ENCODE measurements at regions not wholly inside any gene's neighbourhood (a gene's known extent, or its start where the extent isn't known, plus 50 kb on each side); places are given as distances from the start of the nearest gene placed in this dataset.

- H3K27me3 ChIP-seq (replicated peaks; ENCODE audit: control insufficient read depth, insufficient read depth, low read length) = no peaks in the 10 kb centered on the region
- H3K4me3 ChIP-seq (replicated peaks; ENCODE audit: low read depth, low read length) = no peak overlapping the region
- no peak for DNase-seq (ENCODE audit: extremely low read depth, insufficient read length)
- TF ChIP-seq CTCF (IDR thresholded peaks at IDR 0.05; ENCODE audit: insufficient read depth, low read length, poor library complexity, severe bottlenecking) = no peak
- no peaks in the 10 kb centered on the region for H3K36me3 ChIP-seq (ENCODE audit: control insufficient read depth, insufficient read depth, low read length)
Observed at GRCh38 chr4:157880761-157881160, 292.1 kb downstream of the GASK1B start.

- Histone ChIP-seq H3K36me3 (ENCODE audit: control insufficient read depth, insufficient read depth, low read length) (no peaks in the 10 kb centered on the region), H3K4me3 (replicated peaks; ENCODE audit: low read depth, low read length) (no peak overlapping the region), H3K27me3 (replicated peaks; ENCODE audit: control insufficient read depth, insufficient read depth, low read length) (no peaks in the 10 kb centered on the region)
- TF ChIP-seq CTCF (IDR thresholded peaks at IDR 0.05; ENCODE audit: insufficient read depth, low read length, poor library complexity, severe bottlenecking) = no peak
- DNase-seq (ENCODE audit: extremely low read depth, insufficient read length) = no peak
Observed at GRCh38 chr4:157854819-157855218, 318.0 kb downstream of the GASK1B start.

- TF ChIP-seq CTCF (IDR thresholded peaks at IDR 0.05; ENCODE audit: insufficient read depth, low read length, poor library complexity, severe bottlenecking) = no peak
- H3K36me3 ChIP-seq (ENCODE audit: control insufficient read depth, insufficient read depth, low read length) = no peaks in the 10 kb centered on the region
- no peak for DNase-seq (ENCODE audit: extremely low read depth, insufficient read length)
- H3K27me3 ChIP-seq (replicated peaks; ENCODE audit: control insufficient read depth, insufficient read depth, low read length) = no peaks in the 10 kb centered on the region
- no peak overlapping the region for H3K4me3 ChIP-seq (replicated peaks; ENCODE audit: low read depth, low read length)
Observed at GRCh38 chr4:157840648-157841047, 332.2 kb downstream of the GASK1B start.

- Histone ChIP-seq H3K4me3 (replicated peaks; ENCODE audit: low read depth, low read length) (no peak overlapping the region), H3K36me3 (ENCODE audit: control insufficient read depth, insufficient read depth, low read length) (no peaks in the 10 kb centered on the region), H3K27me3 (replicated peaks; ENCODE audit: control insufficient read depth, insufficient read depth, low read length) (no peaks in the 10 kb centered on the region)
- no peak for TF ChIP-seq CTCF (IDR thresholded peaks at IDR 0.05; ENCODE audit: insufficient read depth, low read length, poor library complexity, severe bottlenecking)
- no peak for DNase-seq (ENCODE audit: extremely low read depth, insufficient read length)
Observed at GRCh38 chr4:157840034-157840433, 332.8 kb downstream of the GASK1B start.

GRCh38 chr4:157838366-157838765 lies 334.5 kb downstream of the GASK1B start:
- Histone ChIP-seq H3K27me3 (replicated peaks; ENCODE audit: control insufficient read depth, insufficient read depth, low read length) (no peaks in the 10 kb centered on the region), H3K36me3 (ENCODE audit: control insufficient read depth, insufficient read depth, low read length) (no peaks in the 10 kb centered on the region), H3K4me3 (replicated peaks; ENCODE audit: low read depth, low read length) (no peak overlapping the region)
- DNase-seq (ENCODE audit: extremely low read depth, insufficient read length) = no peak
- TF ChIP-seq CTCF (IDR thresholded peaks at IDR 0.05; ENCODE audit: insufficient read depth, low read length, poor library complexity, severe bottlenecking) = no peak

GRCh38 chr4:157837071-157837703 lies 335.6 kb downstream of the GASK1B start:
- H3K36me3 ChIP-seq (ENCODE audit: control insufficient read depth, insufficient read depth, low read length) = no peaks in the 10 kb centered on the region
- no peak overlapping the region for H3K4me3 ChIP-seq (replicated peaks; ENCODE audit: low read depth, low read length)
- TF ChIP-seq CTCF (IDR thresholded peaks at IDR 0.05; ENCODE audit: insufficient read depth, low read length, poor library complexity, severe bottlenecking) = no peak
- no peaks in the 10 kb centered on the region for H3K27me3 ChIP-seq (replicated peaks; ENCODE audit: control insufficient read depth, insufficient read depth, low read length)
- DNase-seq (ENCODE audit: extremely low read depth, insufficient read length) = no peak
